ENCODE measurements at regions not wholly inside any gene's neighbourhood (a gene's known extent, or its start where the extent isn't known, plus 50 kb on each side); places are given as distances from the start of the nearest gene placed in this dataset.
"Not testable (repeated sequence)": the region's sequence is repeated elsewhere in the genome, so short reads cannot be mapped to it uniquely, and the experiment has no call there.

- DNase-seq = not testable (repeated sequence)
Observed at GRCh38 chrX:40362291-40362690, 218.5 kb upstream of the ATP6AP2 start.

GRCh38 chrX:40360557-40360956, 220.2 kb upstream of the ATP6AP2 start:
- no peak for DNase-seq

- no peak for DNase-seq
Observed at GRCh38 chrX:40359593-40359992, 221.2 kb upstream of the ATP6AP2 start.

- no peak for DNase-seq
Observed at GRCh38 chrX:40358994-40359393, 221.8 kb upstream of the ATP6AP2 start.

- no peak for DNase-seq
Observed at GRCh38 chrX:40349251-40349650, 231.5 kb upstream of the ATP6AP2 start.

GRCh38 chrX:40346379-40346778, 234.4 kb upstream of the ATP6AP2 start:
- no peak for DNase-seq

GRCh38 chrX:40343319-40343718, 237.5 kb upstream of the ATP6AP2 start:
- DNase-seq = no peak

- DNase-seq = no peak
Observed at GRCh38 chrX:40340116-40340515, 240.7 kb upstream of the ATP6AP2 start.

GRCh38 chrX:40333344-40333743, 235.6 kb upstream of the BCOR start:
- no peak for DNase-seq

- DNase-seq = no peak
Observed at GRCh38 chrX:40331762-40332161, 234.0 kb upstream of the BCOR start.

- no peak for DNase-seq
Observed at GRCh38 chrX:40331353-40331752, 233.6 kb upstream of the BCOR start.

- DNase-seq = no peak
Observed at GRCh38 chrX:40329616-40330015, 231.9 kb upstream of the BCOR start.

GRCh38 chrX:40327085-40327484, 229.3 kb upstream of the BCOR start:
- no peak for DNase-seq

GRCh38 chrX:40326186-40326965, 228.6 kb upstream of the BCOR start:
- DNase-seq = no peak

GRCh38 chrX:40325161-40325560, 227.4 kb upstream of the BCOR start:
- DNase-seq = no peak

GRCh38 chrX:40323977-40324376, 226.2 kb upstream of the BCOR start:
- DNase-seq = no peak

- no peak for DNase-seq
Observed at GRCh38 chrX:40320819-40321218, 223.1 kb upstream of the BCOR start.

GRCh38 chrX:40318801-40319200, 221.0 kb upstream of the BCOR start:
- DNase-seq = no peak

GRCh38 chrX:40318076-40318475, 220.3 kb upstream of the BCOR start:
- no peak for DNase-seq

- no peak for DNase-seq
Observed at GRCh38 chrX:40316502-40316901, 218.7 kb upstream of the BCOR start.

GRCh38 chrX:40314070-40314469, 216.3 kb upstream of the BCOR start:
- no peak for DNase-seq

- DNase-seq = no peak
Observed at GRCh38 chrX:40313269-40313668, 215.5 kb upstream of the BCOR start.

GRCh38 chrX:40310447-40310846, 212.7 kb upstream of the BCOR start:
- DNase-seq = no peak

- DNase-seq = no peak
Observed at GRCh38 chrX:40310016-40310415, 212.3 kb upstream of the BCOR start.

- no peak for DNase-seq
Observed at GRCh38 chrX:40307871-40308270, 210.1 kb upstream of the BCOR start.

All from activated CD4-positive, alpha-beta T cell treated with anti-CD3 and anti-CD28 coated beads, Interleukin-2, amount 50 U/mL, for 48 hours (primary cell).